SH-SY5Y (cell line): ENCODE measurements at regions not wholly inside any gene's neighbourhood (a gene's known extent, or its start where the extent isn't known, plus 50 kb on each side); places are given as distances from the start of the nearest gene placed in this dataset.

ENCODE experiments used
- GATA2 ChIP-seq: IDR thresholded peaks from 2 replicates; pipeline ENCODE4 v1.6.1; 2011; ENCODE audit warnings: mild to moderate bottlenecking, low read depth, low read length
- GATA3 ChIP-seq: IDR thresholded peaks from 2 replicates; pipeline ENCODE4 v1.6.1; 2011; ENCODE audit warnings: low read depth, mild to moderate bottlenecking, low read length, moderate library complexity

GRCh38 chrX:23465105-23465791, 130.6 kb downstream of the PTCHD1 start:
- TF ChIP-seq GATA3: no peak
- no peak for TF ChIP-seq GATA2

GRCh38 chrX:23465985-23466384, 131.3 kb downstream of the PTCHD1 start:
- TF ChIP-seq GATA3 (no peak), GATA2 (no peak)

GRCh38 chrX:23478056-23478455, 143.4 kb downstream of the PTCHD1 start:
- no peak for TF ChIP-seq GATA3
- TF ChIP-seq GATA2: no peak

- TF ChIP-seq GATA3 (no peak), GATA2 (no peak)
These were observed 143.9 kb downstream of the PTCHD1 start for GRCh38 chrX:23478561-23478960.

- TF ChIP-seq GATA2 (no peak), GATA3 (no peak)
These were observed 147.9 kb downstream of the PTCHD1 start for GRCh38 chrX:23482561-23482960.

GRCh38 chrX:23483396-23483795, 148.7 kb downstream of the PTCHD1 start:
- no peak for TF ChIP-seq GATA3
- no peak for TF ChIP-seq GATA2

- TF ChIP-seq GATA2: no peak
- TF ChIP-seq GATA3: no peak
These were observed 159.3 kb downstream of the PTCHD1 start for GRCh38 chrX:23493941-23494374.

GRCh38 chrX:23494741-23495140, 160.1 kb downstream of the PTCHD1 start:
- TF ChIP-seq GATA3: no peak
- no peak for TF ChIP-seq GATA2

- no peak for TF ChIP-seq GATA3
- no peak for TF ChIP-seq GATA2
These were observed 163.3 kb downstream of the PTCHD1 start for GRCh38 chrX:23497919-23498318.

- no peak for TF ChIP-seq GATA3
- no peak for TF ChIP-seq GATA2
These were observed 165.3 kb upstream of the PRDX4 start for GRCh38 chrX:23501974-23502373.

GRCh38 chrX:23503835-23504539, 163.3 kb upstream of the PRDX4 start:
- no peak for TF ChIP-seq GATA2
- no peak for TF ChIP-seq GATA3

- TF ChIP-seq GATA3: no peak
- no peak for TF ChIP-seq GATA2
These were observed 162.8 kb upstream of the PRDX4 start for GRCh38 chrX:23504540-23504884.

GRCh38 chrX:23504895-23505294, 162.4 kb upstream of the PRDX4 start:
- no peak for TF ChIP-seq GATA3
- TF ChIP-seq GATA2: no peak

- TF ChIP-seq GATA3 (no peak), GATA2 (peak; percentile 25; the same call in 1 of the 2 replicates)
These were observed 161.6 kb upstream of the PRDX4 start for GRCh38 chrX:23505531-23506303.

- TF ChIP-seq GATA2 (no peak), GATA3 (no peak)
These were observed 158.0 kb upstream of the PRDX4 start for GRCh38 chrX:23509256-23509655.

GRCh38 chrX:23511793-23512192, 155.5 kb upstream of the PRDX4 start:
- no peak for TF ChIP-seq GATA3
- TF ChIP-seq GATA2: no peak
